ENCODE measurements at regions not wholly inside any gene's neighbourhood (a gene's known extent, or its start where the extent isn't known, plus 50 kb on each side); places are given as distances from the start of the nearest gene placed in this dataset.

DNA sequence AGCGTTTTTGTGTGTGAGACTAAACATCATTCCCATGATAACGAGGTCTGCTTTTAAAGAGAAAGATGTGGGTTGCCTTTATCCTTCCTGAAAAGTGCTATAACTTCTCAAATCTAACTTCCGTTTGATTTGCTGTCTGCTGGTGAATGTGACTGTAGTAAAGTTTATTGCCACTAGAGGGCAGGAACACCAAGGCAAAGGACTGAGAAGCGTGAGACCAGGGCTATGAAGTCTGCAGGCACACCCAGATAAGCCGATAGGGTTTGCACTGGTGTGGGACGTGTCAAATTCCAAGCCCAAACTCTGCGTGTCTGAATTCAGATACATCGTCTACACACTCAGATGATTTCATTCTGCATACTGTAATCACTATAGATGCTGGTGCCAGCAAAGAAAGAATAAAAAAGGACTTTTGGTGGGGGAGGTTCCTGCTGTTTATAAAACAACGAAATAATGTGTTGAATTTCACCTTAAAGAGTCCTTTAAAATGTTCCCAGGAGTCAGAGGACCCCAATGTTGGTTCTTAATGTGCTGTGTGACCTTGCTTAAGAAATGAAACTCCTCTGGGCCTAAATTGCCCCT lies 87.2 kb downstream of the PTTG1 start:
- Mint-ChIP-seq H3K36me3 (ENCODE audit: low read depth) (no peaks in the 10 kb centered on the region), H3K4me3 (ENCODE audit: unreplicated experiment) (no peak overlapping the region), H3K4me1 (ENCODE audit: low read depth) (peaks cover 9% of the 10 kb centered on the region), H3K27me3 (ENCODE audit: low read depth) (peaks cover 46% of the 10 kb centered on the region), H3K27ac (ENCODE audit: unreplicated experiment) (no peak overlapping the region), H3K9me3 (ENCODE audit: low read depth) (no peaks in the 10 kb centered on the region)
- no peak for DNase-seq (ENCODE audit: low spot score)
- TF ChIP-seq, protein P1, sequence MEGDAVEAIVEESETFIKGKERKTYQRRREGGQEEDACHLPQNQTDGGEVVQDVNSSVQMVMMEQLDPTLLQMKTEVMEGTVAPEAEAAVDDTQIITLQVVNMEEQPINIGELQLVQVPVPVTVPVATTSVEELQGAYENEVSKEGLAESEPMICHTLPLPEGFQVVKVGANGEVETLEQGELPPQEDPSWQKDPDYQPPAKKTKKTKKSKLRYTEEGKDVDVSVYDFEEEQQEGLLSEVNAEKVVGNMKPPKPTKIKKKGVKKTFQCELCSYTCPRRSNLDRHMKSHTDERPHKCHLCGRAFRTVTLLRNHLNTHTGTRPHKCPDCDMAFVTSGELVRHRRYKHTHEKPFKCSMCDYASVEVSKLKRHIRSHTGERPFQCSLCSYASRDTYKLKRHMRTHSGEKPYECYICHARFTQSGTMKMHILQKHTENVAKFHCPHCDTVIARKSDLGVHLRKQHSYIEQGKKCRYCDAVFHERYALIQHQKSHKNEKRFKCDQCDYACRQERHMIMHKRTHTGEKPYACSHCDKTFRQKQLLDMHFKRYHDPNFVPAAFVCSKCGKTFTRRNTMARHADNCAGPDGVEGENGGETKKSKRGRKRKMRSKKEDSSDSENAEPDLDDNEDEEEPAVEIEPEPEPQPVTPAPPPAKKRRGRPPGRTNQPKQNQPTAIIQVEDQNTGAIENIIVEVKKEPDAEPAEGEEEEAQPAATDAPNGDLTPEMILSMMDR (IDR thresholded peaks at IDR 0.05), result peak; percentile 91

DNA sequence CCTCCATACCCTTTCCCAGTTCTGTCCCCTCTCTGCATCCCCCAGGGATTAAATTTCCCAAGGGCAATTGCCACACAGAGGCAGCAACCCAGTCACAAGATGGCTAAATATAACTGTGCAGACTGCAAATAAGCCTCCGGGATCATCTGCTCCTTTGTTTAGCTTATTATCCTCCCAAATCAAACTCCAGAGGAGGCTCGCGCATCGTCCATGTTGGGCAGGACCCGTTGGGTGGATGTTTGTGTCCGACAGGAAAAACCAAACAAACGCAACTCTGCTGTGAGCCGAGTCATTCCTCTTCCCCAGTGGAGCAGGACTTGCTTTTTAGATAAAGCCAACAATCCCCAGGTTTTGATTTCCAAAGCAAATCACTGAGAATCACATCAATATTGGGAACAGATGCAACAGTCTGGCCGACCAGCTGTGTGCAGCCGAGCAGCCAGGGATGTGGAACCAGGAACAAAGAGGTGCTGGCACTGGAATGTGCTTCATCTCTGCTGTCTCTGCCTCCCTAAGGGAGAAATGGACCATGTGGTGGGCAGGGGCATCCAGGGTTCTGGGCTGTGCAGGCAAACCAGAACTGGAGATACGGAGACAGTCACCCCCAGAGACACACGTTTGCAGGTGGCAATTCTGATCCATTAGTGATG lies 89.8 kb downstream of the PTTG1 start:
- H3K4me3 Mint-ChIP-seq (ENCODE audit: unreplicated experiment), result no peak overlapping the region
- H3K4me1 Mint-ChIP-seq (ENCODE audit: low read depth), result peaks cover 9% of the 10 kb centered on the region
- TF ChIP-seq, protein P1 (IDR thresholded peaks at IDR 0.05), result no peak
- H3K27ac Mint-ChIP-seq (ENCODE audit: unreplicated experiment), result no peak overlapping the region
- H3K27me3 Mint-ChIP-seq (ENCODE audit: low read depth), result peaks cover 50% of the 10 kb centered on the region
- DNase-seq (ENCODE audit: low spot score), result no peak
- H3K9me3 Mint-ChIP-seq (ENCODE audit: low read depth), result no peaks in the 10 kb centered on the region
- no peaks in the 10 kb centered on the region for H3K36me3 Mint-ChIP-seq (ENCODE audit: low read depth)

All from chondrocyte (in vitro differentiated cells).